HEK293 (cell line): ENCODE measurements at regions not wholly inside any gene's neighbourhood (a gene's known extent, or its start where the extent isn't known, plus 50 kb on each side); places are given as distances from the start of the nearest gene placed in this dataset.

Experiments
- ATF2 ChIP-seq: fragments of 450-650 bp; formaldehyde crosslinking; IDR thresholded peaks from 2 replicates; pipeline ENCODE4 v1.5.1; 2016; ENCODE audit warnings: missing biosample characterization, missing genetic modification characterization, low read depth
- BCL11A ChIP-seq: fragments of 450-650 bp; formaldehyde crosslinking; IDR thresholded peaks from 2 replicates; pipeline ENCODE4 v1.5.1; 2016; ENCODE audit warnings: low read depth, missing biosample characterization, missing genetic modification characterization
- CTCF ChIP-seq: fragments of 450-650 bp; formaldehyde crosslinking; IDR thresholded peaks from 2 replicates; pipeline ENCODE4 v1.5.1; 2016; ENCODE audit warnings: missing biosample characterization, missing genetic modification characterization
- KLF1 ChIP-seq: fragments of 450-650 bp; formaldehyde crosslinking; IDR thresholded peaks from 2 replicates; pipeline ENCODE4 v1.5.1; 2016; ENCODE audit warnings: missing biosample characterization, missing genetic modification characterization
- SP2 ChIP-seq: fragments of 450-650 bp; formaldehyde crosslinking; IDR thresholded peaks from 2 replicates; pipeline ENCODE4 v1.5.1; 2016; ENCODE audit warnings: missing biosample characterization, missing genetic modification characterization
- ZBTB1 ChIP-seq: fragments of 450-650 bp; formaldehyde crosslinking; IDR thresholded peaks from 2 replicates; pipeline ENCODE4 v1.5.1; 2016; ENCODE audit warnings: missing biosample characterization, missing genetic modification characterization
- ZNF398 ChIP-seq: fragments of 450-650 bp; formaldehyde crosslinking; IDR thresholded peaks from 2 replicates; pipeline ENCODE4 v1.5.1; 2017; ENCODE audit warnings: missing biosample characterization, missing genetic modification characterization
- ZNF513 ChIP-seq: fragments of 450-650 bp; IDR thresholded peaks from 2 replicates; pipeline ENCODE4 v1.5.1; 2018; ENCODE audit warnings: missing biosample characterization, missing genetic modification characterization
- ZNF530 ChIP-seq: fragments of 450-650 bp; formaldehyde crosslinking; IDR thresholded peaks from 2 replicates; pipeline ENCODE4 v1.5.1; 2016; ENCODE audit warnings: low read depth, missing biosample characterization, missing genetic modification characterization
- ZNF560 ChIP-seq: fragments of 450-650 bp; formaldehyde crosslinking; IDR thresholded peaks from 2 replicates; pipeline ENCODE4 v1.5.1; 2017; ENCODE audit warnings: missing biosample characterization, missing genetic modification characterization, borderline replicate concordance

- TF ChIP-seq ATF2 (no peak), ZBTB1 (no peak), SP2 (tag by site-specific recombination) (no peak), ZNF530 (tag by site-specific recombination) (no peak), BCL11A (tag by site-specific recombination) (no peak), CTCF (tag by site-specific recombination) (no peak), ZNF513 (tag by site-specific recombination) (no peak), ZNF398 (no peak), ZNF560 (no peak), KLF1 (tag by site-specific recombination) (no peak)
Measured at GRCh38 chr1:148307583-148308185, 155.6 kb upstream of the NBPF11 start.
